Ovary (tissue), 3 donors: ENCODE measurements at regions not wholly inside any gene's neighbourhood (a gene's known extent, or its start where the extent isn't known, plus 50 kb on each side); places are given as distances from the start of the nearest gene placed in this dataset.

Experiments used
- POLR2A ChIP-seq: fragments of 450-650 bp; IDR thresholded peaks from one replicate; pipeline ENCODE4 v1.6.1; 2017; ENCODE audit warnings: antibody characterized with exemption, mild to moderate bottlenecking, moderate library complexity
- TF ChIP-seq, protein P1 (sequence below), 3 donors: fragments of 450-650 bp in 2 of 3; fragments of 200-600 bp in 1 of 3; IDR thresholded peaks; one replicate each; pipeline versions ENCODE4 v1.5.1 to v1.8.0; 2016 to 2022; ENCODE audit warnings: antibody characterized with exemption in 3 of 3, mild to moderate bottlenecking in 1 of 3
- donor health status: DM: no; HTN: no; CAD: no.

GRCh38 chr20:22802296-22802695 lies 217.9 kb upstream of the FOXA2 start:
- TF ChIP-seq, protein P1, sequence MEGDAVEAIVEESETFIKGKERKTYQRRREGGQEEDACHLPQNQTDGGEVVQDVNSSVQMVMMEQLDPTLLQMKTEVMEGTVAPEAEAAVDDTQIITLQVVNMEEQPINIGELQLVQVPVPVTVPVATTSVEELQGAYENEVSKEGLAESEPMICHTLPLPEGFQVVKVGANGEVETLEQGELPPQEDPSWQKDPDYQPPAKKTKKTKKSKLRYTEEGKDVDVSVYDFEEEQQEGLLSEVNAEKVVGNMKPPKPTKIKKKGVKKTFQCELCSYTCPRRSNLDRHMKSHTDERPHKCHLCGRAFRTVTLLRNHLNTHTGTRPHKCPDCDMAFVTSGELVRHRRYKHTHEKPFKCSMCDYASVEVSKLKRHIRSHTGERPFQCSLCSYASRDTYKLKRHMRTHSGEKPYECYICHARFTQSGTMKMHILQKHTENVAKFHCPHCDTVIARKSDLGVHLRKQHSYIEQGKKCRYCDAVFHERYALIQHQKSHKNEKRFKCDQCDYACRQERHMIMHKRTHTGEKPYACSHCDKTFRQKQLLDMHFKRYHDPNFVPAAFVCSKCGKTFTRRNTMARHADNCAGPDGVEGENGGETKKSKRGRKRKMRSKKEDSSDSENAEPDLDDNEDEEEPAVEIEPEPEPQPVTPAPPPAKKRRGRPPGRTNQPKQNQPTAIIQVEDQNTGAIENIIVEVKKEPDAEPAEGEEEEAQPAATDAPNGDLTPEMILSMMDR (IDR thresholded peaks at IDR 0.05): no peak
- no peak for TF ChIP-seq POLR2A
